ENCODE measurements at regions not wholly inside any gene's neighbourhood (a gene's known extent, or its start where the extent isn't known, plus 50 kb on each side); places are given as distances from the start of the nearest gene placed in this dataset.

- H4K91ac ChIP-seq (replicated peaks; ENCODE audit: insufficient read length, low read length), result no peak overlapping the region
- no peak overlapping the region for H3K4me2 ChIP-seq (ENCODE audit: insufficient read depth in 1 of 2, low read depth in 2 of 2, low read length in 2 of 2)
- H4K8ac ChIP-seq (ENCODE audit: extremely low read depth, insufficient read depth, low read length), result no peak overlapping the region
- H3K9ac ChIP-seq (replicated peaks in 1 of 4; ENCODE audit: extremely low read depth in 1 of 4, low read depth in 3 of 4, low read length in 3 of 4), result no peak overlapping the region
- H3K79me2 ChIP-seq (ENCODE audit: control insufficient read depth in 1 of 2, insufficient read depth in 2 of 2, low read length in 2 of 2), result no peaks in the 10 kb centered on the region; a peak in 1 of 4 replicates
- H3K9me3 ChIP-seq (ENCODE audit: insufficient read depth in 2 of 2, low read depth in 1 of 2, low read length in 1 of 2), result no peaks in the 10 kb centered on the region
- no peak overlapping the region for H2AFZ ChIP-seq (ENCODE audit: low read length)
- TF ChIP-seq SIN3A (conservative IDR thresholded peaks at IDR 0.05 in 1 of 2, IDR thresholded peaks at IDR 0.05 in 1 of 2; ENCODE audit: low read depth in 1 of 2, low read length in 2 of 2), result no peak
- no peaks in the 10 kb centered on the region for H3K23me2 ChIP-seq (ENCODE audit: low read depth, low read length)
- ChIA-PET POLR2A (ENCODE audit: partially characterized antibody) (no interaction called here), CTCF (ENCODE audit: partially characterized antibody) (interaction anchor here (1.1 to 6.5 kb wide), 4 partner anchors 13 to 206 kb away, joined by 3 to 46 read pairs (median 20); no protein-coding TSS in a partner anchor)
- no peak overlapping the region for H3K27ac ChIP-seq (ENCODE audit: low read depth, low read length)
- no peak overlapping the region for H2BK15ac ChIP-seq (ENCODE audit: low read length)
- H2BK120ac ChIP-seq (replicated peaks; ENCODE audit: low read depth, low read length), result no peak overlapping the region
- H4K20me1 ChIP-seq (replicated peaks in 1 of 2; ENCODE audit: control insufficient read depth in 1 of 2, insufficient read depth in 2 of 2, low read length in 2 of 2), result no peaks in the 10 kb centered on the region
- H3K4ac ChIP-seq (replicated peaks; ENCODE audit: insufficient read length, low read depth, low read length), result no peak overlapping the region
- H2BK5ac ChIP-seq (ENCODE audit: low read depth, low read length), result no peak overlapping the region
- 85% methylated on average over 2 of the region's 2 CpGs; no CpG with 5 or more reads in 1 of the 2 experiments for WGBS, 2 experiments (ENCODE audit: extremely low coverage in 1 of 2, insufficient coverage in 1 of 2, insufficient read length in 1 of 2, insufficient replicate concordance in 2 of 2, low coverage in 1 of 2, low lambda C conversion rate in 2 of 2, missing lambda C conversion rate in 1 of 2)
- no peak for DNase-seq (ENCODE audit: low read depth in 1 of 2, low spot score in 2 of 2)
- no peak overlapping the region for H3K14ac ChIP-seq (ENCODE audit: insufficient read length)
- peaks cover 0 to 3% (median 2%) of the 10 kb centered on the region in 4 experiments; a peak in 4 of 7 replicates for H3K4me1 ChIP-seq (replicated peaks in 1 of 4; ENCODE audit: control insufficient read depth in 3 of 4, insufficient read depth in 4 of 4, low read length in 3 of 4)
- H3K36me3 ChIP-seq (ENCODE audit: control insufficient read depth in 2 of 4, insufficient read depth in 4 of 4, low read length in 3 of 4), result no peaks in the 10 kb centered on the region
- no peak overlapping the region for H2BK12ac ChIP-seq (ENCODE audit: low read depth, low read length)
- H3K18ac ChIP-seq (ENCODE audit: extremely low read depth, low read length), result no peak overlapping the region
- 0 out of 7 replicates have a peak, but pooled peaks cover 0 to 2% (median 0%) of the 10 kb centered on the region in 4 experiments for H3K27me3 ChIP-seq (replicated peaks in 1 of 4; ENCODE audit: control insufficient read depth in 3 of 4, extremely low read depth in 1 of 4, insufficient read depth in 3 of 4, low read length in 3 of 4)
- no peak overlapping the region for H4K5ac ChIP-seq (ENCODE audit: insufficient read length, low read depth, low read length)
- H3K56ac ChIP-seq (replicated peaks; ENCODE audit: insufficient read length, low read depth, low read length), result no peak overlapping the region
- H2BK20ac ChIP-seq (ENCODE audit: low read length), result no peak overlapping the region
- H3K79me1 ChIP-seq (ENCODE audit: low read depth, low read length), result no peaks in the 10 kb centered on the region; the same call in 1 of the 2 replicates
- H3K4me3 ChIP-seq (ENCODE audit: extremely low read depth in 1 of 4, insufficient read depth in 2 of 4, low read depth in 3 of 4, low read length in 4 of 4), result no peak overlapping the region
- H2AK5ac ChIP-seq (ENCODE audit: low read depth, low read length), result no peak overlapping the region
- no peak for FAIRE-seq
- no peak overlapping the region for H3K23ac ChIP-seq (ENCODE audit: insufficient read length)
Observed at GRCh38 chr1:200294241-200294640, 115.6 kb downstream of the ZNF281 start.

Data from H1 (cell line).